PFSK-1 (cell line): ENCODE measurements at regions not wholly inside any gene's neighbourhood (a gene's known extent, or its start where the extent isn't known, plus 50 kb on each side); places are given as distances from the start of the nearest gene placed in this dataset.

Source experiments
- POLR2AphosphoS5 ChIP-seq: IDR thresholded peaks from 2 replicates; pipeline ENCODE4 v1.6.1; 2012; ENCODE audit warnings: low read depth, mild to moderate bottlenecking, control low read depth, low read length, moderate library complexity
- TAF1 ChIP-seq: IDR thresholded peaks from 2 replicates; pipeline ENCODE4 v1.6.1; 2012; ENCODE audit warnings: low read length, control low read depth, borderline replicate concordance; ENCODE audit not compliant: insufficient read depth

- TF ChIP-seq POLR2AphosphoS5 (no peak), TAF1 (no peak)
These were observed 662.6 kb upstream of the FAM98A start for GRCh38 chr2:34261701-34262100.
